Ishikawa (cell line): ENCODE measurements at regions not wholly inside any gene's neighbourhood (a gene's known extent, or its start where the extent isn't known, plus 50 kb on each side); places are given as distances from the start of the nearest gene placed in this dataset.

Experiments used
- CEBPB ChIP-seq: IDR thresholded peaks from 2 replicates; pipeline ENCODE4 v1.6.1; 2012
- CREB1 ChIP-seq: IDR thresholded peaks from 2 replicates; pipeline ENCODE4 v1.6.1; 2012; ENCODE audit warnings: low read depth
- EP300 ChIP-seq: IDR thresholded peaks from 2 replicates; pipeline ENCODE4 v1.6.1; 2012; ENCODE audit warnings: borderline replicate concordance
- FOXM1 ChIP-seq: IDR thresholded peaks from 2 replicates; pipeline ENCODE4 v1.6.1; 2012; ENCODE audit warnings: low read depth, borderline replicate concordance
- NFIC ChIP-seq: IDR thresholded peaks from 2 replicates; pipeline ENCODE4 v1.6.1; 2012
- RAD21 ChIP-seq: IDR thresholded peaks from 2 replicates; pipeline ENCODE4 v1.6.1; 2012; ENCODE audit warnings: low read depth
- TAF1 ChIP-seq: IDR thresholded peaks from 2 replicates; pipeline ENCODE4 v1.6.1; 2012; ENCODE audit warnings: low read depth, mild to moderate bottlenecking
- TCF12 ChIP-seq: IDR thresholded peaks from 2 replicates; pipeline ENCODE4 v1.6.1; 2012; ENCODE audit warnings: low read depth
- TEAD4 ChIP-seq: IDR thresholded peaks from 2 replicates; pipeline ENCODE4 v1.6.1; 2012
- USF1 ChIP-seq: IDR thresholded peaks from 2 replicates; pipeline ENCODE4 v1.6.1; 2012
- YY1 ChIP-seq: IDR thresholded peaks from 2 replicates; pipeline ENCODE4 v1.6.1; 2012; ENCODE audit warnings: low read depth
- TF ChIP-seq, protein P1 (sequence below): IDR thresholded peaks from 2 replicates; pipeline ENCODE4 v1.6.1; 2012
- TF ChIP-seq, protein P2 (sequence below): IDR thresholded peaks from 2 replicates; pipeline ENCODE4 v1.6.1; 2012; ENCODE audit warnings: low read depth, mild to moderate bottlenecking

GRCh38 chr22:48451891-48452290 lies 1375.8 kb downstream of the BRD1 start:
- TF ChIP-seq FOXM1 (no peak), EP300 (no peak), NFIC (no peak), CREB1 (no peak), YY1 (no peak), USF1 (no peak), RAD21 (no peak), TEAD4 (no peak), TAF1 (no peak), CEBPB (no peak), TCF12 (no peak)
- TF ChIP-seq, protein P1, sequence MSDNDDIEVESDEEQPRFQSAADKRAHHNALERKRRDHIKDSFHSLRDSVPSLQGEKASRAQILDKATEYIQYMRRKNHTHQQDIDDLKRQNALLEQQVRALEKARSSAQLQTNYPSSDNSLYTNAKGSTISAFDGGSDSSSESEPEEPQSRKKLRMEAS = no peak
- TF ChIP-seq, protein P2, sequence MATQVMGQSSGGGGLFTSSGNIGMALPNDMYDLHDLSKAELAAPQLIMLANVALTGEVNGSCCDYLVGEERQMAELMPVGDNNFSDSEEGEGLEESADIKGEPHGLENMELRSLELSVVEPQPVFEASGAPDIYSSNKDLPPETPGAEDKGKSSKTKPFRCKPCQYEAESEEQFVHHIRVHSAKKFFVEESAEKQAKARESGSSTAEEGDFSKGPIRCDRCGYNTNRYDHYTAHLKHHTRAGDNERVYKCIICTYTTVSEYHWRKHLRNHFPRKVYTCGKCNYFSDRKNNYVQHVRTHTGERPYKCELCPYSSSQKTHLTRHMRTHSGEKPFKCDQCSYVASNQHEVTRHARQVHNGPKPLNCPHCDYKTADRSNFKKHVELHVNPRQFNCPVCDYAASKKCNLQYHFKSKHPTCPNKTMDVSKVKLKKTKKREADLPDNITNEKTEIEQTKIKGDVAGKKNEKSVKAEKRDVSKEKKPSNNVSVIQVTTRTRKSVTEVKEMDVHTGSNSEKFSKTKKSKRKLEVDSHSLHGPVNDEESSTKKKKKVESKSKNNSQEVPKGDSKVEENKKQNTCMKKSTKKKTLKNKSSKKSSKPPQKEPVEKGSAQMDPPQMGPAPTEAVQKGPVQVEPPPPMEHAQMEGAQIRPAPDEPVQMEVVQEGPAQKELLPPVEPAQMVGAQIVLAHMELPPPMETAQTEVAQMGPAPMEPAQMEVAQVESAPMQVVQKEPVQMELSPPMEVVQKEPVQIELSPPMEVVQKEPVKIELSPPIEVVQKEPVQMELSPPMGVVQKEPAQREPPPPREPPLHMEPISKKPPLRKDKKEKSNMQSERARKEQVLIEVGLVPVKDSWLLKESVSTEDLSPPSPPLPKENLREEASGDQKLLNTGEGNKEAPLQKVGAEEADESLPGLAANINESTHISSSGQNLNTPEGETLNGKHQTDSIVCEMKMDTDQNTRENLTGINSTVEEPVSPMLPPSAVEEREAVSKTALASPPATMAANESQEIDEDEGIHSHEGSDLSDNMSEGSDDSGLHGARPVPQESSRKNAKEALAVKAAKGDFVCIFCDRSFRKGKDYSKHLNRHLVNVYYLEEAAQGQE = no peak
